Neural cell (in vitro differentiated cells): ENCODE measurements at regions not wholly inside any gene's neighbourhood (a gene's known extent, or its start where the extent isn't known, plus 50 kb on each side); places are given as distances from the start of the nearest gene placed in this dataset.

ENCODE experiments used
- CTCF ChIP-seq: fragments of 450-650 bp; IDR thresholded peaks from 2 replicates; pipeline ENCODE4 v1.5.1; 2014; ENCODE audit warnings: antibody characterized with exemption, mild to moderate bottlenecking, moderate library complexity; ENCODE audit not compliant: poor library complexity, severe bottlenecking
- EP300 ChIP-seq: fragments of 450-650 bp; conservative IDR thresholded peaks from 2 replicates; pipeline ENCODE4 v1.6.1; 2014; ENCODE audit warnings: antibody characterized with exemption, mild to moderate bottlenecking, moderate library complexity; ENCODE audit not compliant: poor library complexity, severe bottlenecking
- EZH2 ChIP-seq: fragments of 200-600, 300-800 bp; shearing (Covaris generic), sonication (generic); IDR thresholded peaks from 2 replicates; pipeline ENCODE4 v1.6.1; 2014; ENCODE audit warnings: antibody characterized with exemption, low read length, borderline replicate concordance, mild to moderate bottlenecking; ENCODE audit not compliant: insufficient read depth, poor library complexity, severe bottlenecking
- MXI1 ChIP-seq: fragments of 450-650 bp; conservative IDR thresholded peaks from 2 replicates; pipeline ENCODE4 v1.6.1; 2014; ENCODE audit warnings: antibody characterized with exemption, mild to moderate bottlenecking; ENCODE audit not compliant: poor library complexity, severe bottlenecking
- REST ChIP-seq: IDR thresholded peaks from 2 replicates; pipeline ENCODE4 v1.6.1; 2012; ENCODE audit warnings: borderline replicate concordance
- SMC3 ChIP-seq: fragments of 450-650 bp; conservative IDR thresholded peaks from 2 replicates; pipeline ENCODE4 v1.6.1; 2014; ENCODE audit warnings: antibody characterized with exemption, mild to moderate bottlenecking, moderate library complexity; ENCODE audit not compliant: poor library complexity
- TAF1 ChIP-seq: IDR thresholded peaks from 2 replicates; pipeline ENCODE4 v1.6.1; 2012; ENCODE audit warnings: low read depth

GRCh38 chr22:27417421-27417814, 384.1 kb downstream of the MN1 start:
- TF ChIP-seq CTCF (no peak), TAF1 (no peak), REST (no peak), EP300 (no peak), MXI1 (no peak), EZH2 (no peak), SMC3 (no peak)
